GM15510 (cell line): ENCODE measurements at regions not wholly inside any gene's neighbourhood (a gene's known extent, or its start where the extent isn't known, plus 50 kb on each side); places are given as distances from the start of the nearest gene placed in this dataset.

Source experiments
- POLR2A ChIP-seq: IDR thresholded peaks from 3 replicates; pipeline ENCODE4 v1.6.1; 2011; ENCODE audit warnings: borderline replicate concordance; ENCODE audit not compliant: insufficient read length; ENCODE audit errors: extremely low read depth

DNA sequence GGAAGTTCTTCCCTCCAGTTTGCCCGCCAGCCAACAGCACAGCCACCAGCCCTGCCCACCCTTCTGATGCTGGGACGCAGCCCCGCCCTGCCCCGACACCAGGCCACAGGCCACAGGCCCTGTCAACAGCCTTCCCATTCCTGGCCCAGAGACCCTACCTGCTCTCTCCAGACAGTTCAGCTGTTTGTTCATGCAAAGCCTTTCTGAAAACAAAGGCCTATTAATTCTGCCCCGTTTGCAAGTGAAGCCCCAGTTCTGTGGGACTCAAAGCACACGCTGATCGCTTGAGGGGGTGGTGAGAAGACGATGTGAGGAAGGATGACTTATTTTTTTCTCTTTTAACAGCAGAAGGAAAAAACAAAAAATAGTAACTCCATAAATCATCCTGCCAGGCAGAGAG, 55.4 kb upstream of the KIF26B start:
- no peak for TF ChIP-seq POLR2A

DNA sequence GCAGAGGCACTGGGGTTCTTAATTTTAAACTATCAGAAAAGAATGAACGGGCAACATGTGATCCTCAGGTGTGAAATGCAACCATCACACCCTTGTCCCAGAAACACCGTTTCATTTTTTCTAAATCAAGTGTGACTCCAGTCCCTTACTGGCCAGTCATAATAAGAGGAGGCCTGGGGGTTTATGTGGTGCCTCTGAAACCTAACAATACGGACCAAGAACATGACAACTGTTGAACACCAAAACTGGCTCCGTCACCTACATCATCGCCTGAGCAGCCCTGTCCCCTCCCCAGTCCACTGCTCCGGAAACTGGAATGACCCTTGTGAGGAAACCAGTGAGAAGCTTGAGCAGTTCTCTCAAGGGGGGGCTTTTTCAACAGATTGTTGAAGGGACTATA, 55.9 kb upstream of the KIF26B start:
- no peak for TF ChIP-seq POLR2A

DNA sequence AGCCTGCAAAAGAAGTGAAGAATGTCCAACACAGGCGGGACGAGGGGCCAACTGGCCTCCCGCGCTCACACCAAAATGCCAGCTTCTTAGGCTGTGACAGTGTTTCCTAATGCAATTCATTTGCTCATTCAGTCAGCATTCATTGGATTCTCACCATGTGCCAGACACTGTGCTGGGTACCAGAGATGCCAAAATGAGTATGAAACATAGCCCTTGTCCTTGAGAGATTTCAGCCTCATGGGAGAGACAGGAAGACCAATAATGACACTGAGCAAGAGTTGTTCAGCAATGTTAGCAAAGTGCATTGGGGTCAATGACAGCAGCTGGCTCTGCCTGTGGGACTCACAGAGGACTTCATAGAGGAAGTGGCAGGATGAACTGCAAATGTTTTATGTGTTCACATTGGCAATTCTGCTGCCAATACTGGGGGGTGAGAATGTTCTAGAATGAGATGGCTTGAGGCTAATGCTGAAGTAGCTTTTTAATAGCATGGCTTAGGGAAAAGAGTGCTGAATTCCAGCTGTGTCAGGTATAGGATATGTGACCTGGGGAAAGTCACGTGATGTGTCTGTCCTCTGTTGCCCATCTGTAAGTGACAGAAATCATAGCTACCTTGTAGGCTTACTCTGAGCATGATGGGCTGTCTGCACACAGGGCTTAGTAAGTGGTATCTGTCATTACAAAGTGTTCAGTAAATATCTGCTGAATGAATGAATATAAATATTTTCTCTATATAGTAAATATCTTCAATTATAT, 58.3 kb upstream of the KIF26B start:
- TF ChIP-seq POLR2A, result no peak

- TF ChIP-seq POLR2A, result no peak
Measured at GRCh38 chr1:245095903-245096302, 58.9 kb upstream of the KIF26B start.

DNA sequence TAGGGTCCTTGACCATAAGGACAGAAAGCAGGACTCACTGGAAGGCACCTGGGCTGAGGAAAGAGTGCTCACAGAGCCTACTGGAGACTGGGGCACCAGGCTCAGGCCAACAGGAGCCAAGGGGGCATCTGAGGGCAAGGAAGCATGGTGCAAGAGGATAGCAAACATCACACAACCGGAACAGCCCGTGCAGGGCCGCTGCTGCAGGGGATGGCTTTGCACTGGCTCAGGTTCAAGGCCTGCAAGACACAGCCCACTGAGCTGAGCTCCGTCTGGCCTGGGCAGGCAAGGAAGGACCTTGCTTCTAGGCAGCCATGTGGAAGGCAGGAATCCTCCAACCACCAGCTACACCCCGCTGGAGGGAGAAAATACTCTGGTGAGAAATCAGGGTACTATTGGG, 59.8 kb upstream of the KIF26B start:
- no peak for TF ChIP-seq POLR2A

GRCh38 chr1:245094092-245094491, 60.7 kb upstream of the KIF26B start:
- no peak for TF ChIP-seq POLR2A

- TF ChIP-seq POLR2A, result no peak
Measured at GRCh38 chr1:245092638-245092976, 62.2 kb upstream of the KIF26B start.

- no peak for TF ChIP-seq POLR2A
Measured at GRCh38 chr1:245091818-245092637, 62.8 kb upstream of the KIF26B start.

DNA sequence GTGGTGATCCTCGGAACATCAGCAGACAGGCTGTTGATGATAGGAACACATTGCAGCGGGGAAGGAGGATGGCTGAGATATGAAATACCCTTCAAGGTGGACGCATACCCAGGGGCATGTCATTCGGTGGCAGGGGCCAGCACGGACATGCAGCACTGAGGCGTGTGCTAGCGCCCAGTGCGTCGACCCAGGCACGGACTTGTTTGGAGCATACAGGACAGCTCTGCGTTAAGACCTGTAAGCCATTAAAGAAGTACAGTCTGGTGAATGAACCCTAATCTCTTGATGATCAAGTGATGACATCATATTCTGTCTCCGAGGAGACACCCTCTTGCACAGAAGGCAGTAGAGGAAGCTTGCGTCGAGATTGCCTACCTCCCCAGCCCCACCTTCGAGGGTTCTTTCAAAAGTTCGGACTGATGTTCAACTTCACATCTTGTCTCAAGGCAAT, 63.6 kb upstream of the KIF26B start:
- no peak for TF ChIP-seq POLR2A

- TF ChIP-seq POLR2A, result no peak
Measured at GRCh38 chr1:245090491-245091090, 64.2 kb upstream of the KIF26B start.

DNA sequence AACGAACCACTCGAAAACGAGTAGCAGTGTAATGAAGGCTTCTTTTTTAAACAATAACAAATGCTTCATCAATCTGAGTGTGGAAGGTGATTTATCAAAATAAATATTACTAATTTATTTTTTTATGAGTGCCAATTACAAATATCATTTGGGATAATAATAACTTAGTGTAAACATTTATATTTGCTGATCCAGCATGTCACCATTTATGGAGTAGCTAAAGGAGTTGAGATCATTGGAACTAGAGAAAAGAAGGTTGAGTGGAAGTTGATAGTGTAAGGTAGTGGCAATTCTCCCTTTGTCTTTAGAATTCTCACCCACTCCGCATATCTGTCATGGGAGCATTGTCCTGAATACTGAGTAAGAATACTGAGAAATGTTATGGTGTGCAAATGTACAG, 67.1 kb upstream of the KIF26B start:
- no peak for TF ChIP-seq POLR2A

- no peak for TF ChIP-seq POLR2A
Measured at GRCh38 chr1:245086389-245086969, 68.3 kb upstream of the KIF26B start.

- TF ChIP-seq POLR2A, result no peak
Measured at GRCh38 chr1:245085508-245086095, 69.2 kb upstream of the KIF26B start.

GRCh38 chr1:245084551-245084950, 70.2 kb upstream of the KIF26B start:
- no peak for TF ChIP-seq POLR2A

DNA sequence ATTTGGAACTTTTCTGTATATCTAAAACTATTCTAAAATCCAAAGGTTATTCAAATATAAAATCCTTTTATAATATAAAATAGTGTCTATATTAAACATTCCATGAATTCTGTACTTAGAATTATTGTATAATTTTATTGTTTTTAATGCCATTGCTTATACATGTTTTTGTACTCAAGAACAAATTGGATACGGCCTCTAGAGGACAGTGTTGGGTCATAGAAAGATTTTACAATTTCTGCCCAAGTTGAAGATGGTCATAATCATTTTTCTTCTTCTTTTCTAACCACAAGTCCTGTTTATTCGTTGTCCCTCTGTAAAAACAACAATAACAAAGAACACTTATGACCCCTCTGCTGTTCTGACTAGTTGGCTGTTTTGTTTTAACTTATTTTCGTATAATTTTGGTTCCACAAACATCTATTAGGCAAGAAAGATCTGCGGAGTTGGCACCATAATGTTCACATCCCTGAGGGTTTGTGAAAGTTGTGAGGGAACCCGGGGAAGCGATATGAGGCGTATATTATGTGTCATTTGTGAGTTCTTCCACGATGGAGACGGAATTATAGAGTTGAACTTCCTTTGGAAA, 75.7 kb upstream of the KIF26B start:
- no peak for TF ChIP-seq POLR2A

DNA sequence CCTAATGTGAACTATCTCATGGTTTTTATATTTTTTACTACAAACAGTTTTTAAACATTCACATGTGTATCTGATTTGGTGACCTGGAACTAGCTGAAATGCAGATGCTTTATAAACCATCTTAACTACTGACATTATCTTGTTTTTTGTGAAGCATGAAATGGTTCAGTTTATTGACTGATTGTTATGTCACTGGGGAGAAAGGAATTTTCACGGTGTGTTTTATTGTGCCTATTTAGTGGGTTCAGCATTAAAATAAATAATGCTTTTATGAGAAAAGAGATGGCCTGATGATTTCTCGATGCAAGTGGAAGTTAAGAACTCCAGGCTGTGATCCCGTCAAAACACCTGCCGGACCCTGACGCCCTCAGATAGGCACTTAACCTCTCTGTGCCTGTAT, 79.9 kb upstream of the KIF26B start:
- TF ChIP-seq POLR2A, result no peak
